Right atrium auricular region (tissue), 2 donors: ENCODE measurements at regions not wholly inside any gene's neighbourhood (a gene's known extent, or its start where the extent isn't known, plus 50 kb on each side); places are given as distances from the start of the nearest gene placed in this dataset.
"Not testable (repeated sequence)": the region's sequence is repeated elsewhere in the genome, so short reads cannot be mapped to it uniquely, and the experiment has no call there.

Experiments
- DNase-seq: peaks from one replicate; pipeline ENCODE4 v3.0.0-alpha.2; 2019; ENCODE audit warnings: low spot score
- H3K27ac ChIP-seq, 2 donors: fragments of 200-600 bp; sonication (generic); 1 replicate in 1 of 2; 2 replicates in 1 of 2; pipeline ENCODE4 v1.5.1; 2016 to 2019
- H3K27me3 ChIP-seq, 2 donors: fragments of 200-600 bp; sonication (generic); one replicate each; pipeline versions ENCODE4 v1.5.1 to v1.6.0; 2017 to 2019
- H3K36me3 ChIP-seq: fragments of 200-600 bp; sonication (generic); one replicate; pipeline ENCODE4 v1.5.1; 2016
- H3K4me1 ChIP-seq, 2 donors: fragments of 200-600 bp; sonication (generic); one replicate each; pipeline versions ENCODE4 v1.5.1 to v1.6.0; 2017 to 2019
- H3K4me3 ChIP-seq, 2 donors: fragments of 200-600 bp; sonication (generic); 1 replicate in 1 of 2; 2 replicates in 1 of 2; pipeline ENCODE4 v1.5.1; 2017 to 2019; ENCODE audit warnings: mild to moderate bottlenecking in 1 of 2, moderate library complexity in 1 of 2
- H3K9me3 ChIP-seq, 2 donors: fragments of 200-600 bp; sonication (generic); one replicate each; pipeline ENCODE4 v1.5.1; 2019
- CTCF ChIP-seq, 2 donors: fragments of 200-600 bp; sonication (generic); IDR thresholded peaks; one replicate each; pipeline ENCODE4 v1.5.1; 2019; ENCODE audit warnings: antibody characterized with exemption in 2 of 2

- no peaks in the 10 kb centered on the region for H3K36me3 ChIP-seq
- no peak for TF ChIP-seq CTCF (IDR thresholded peaks at IDR 0.05)
- no peak overlapping the region for H3K27ac ChIP-seq
- no peaks in the 10 kb centered on the region for H3K9me3 ChIP-seq
- no peaks in the 10 kb centered on the region for H3K27me3 ChIP-seq
- no peak for DNase-seq
- H3K4me1 ChIP-seq = no peaks in the 10 kb centered on the region
- no peak overlapping the region for H3K4me3 ChIP-seq
Observed at GRCh38 chr2:239593455-239593854, 192.6 kb upstream of the HDAC4 start.

GRCh38 chr2:239592629-239593290 lies 191.9 kb upstream of the HDAC4 start:
- not testable (repeated sequence) for H3K4me3 ChIP-seq, H3K9me3 ChIP-seq, DNase-seq, H3K27ac ChIP-seq, H3K36me3 ChIP-seq, H3K27me3 ChIP-seq, H3K4me1 ChIP-seq

GRCh38 chr2:239590995-239591915 lies 190.4 kb upstream of the HDAC4 start:
- Histone ChIP-seq H3K27ac (no peak overlapping the region), H3K36me3 (no peaks in the 10 kb centered on the region), H3K9me3 (no peaks in the 10 kb centered on the region)

GRCh38 chr2:239590276-239590675 lies 189.5 kb upstream of the HDAC4 start:
- no peaks in the 10 kb centered on the region for H3K4me1 ChIP-seq
- no peaks in the 10 kb centered on the region for H3K36me3 ChIP-seq
- DNase-seq = no peak
- H3K27ac ChIP-seq = no peak overlapping the region
- H3K27me3 ChIP-seq = no peaks in the 10 kb centered on the region
- no peak overlapping the region for H3K4me3 ChIP-seq
- no peaks in the 10 kb centered on the region for H3K9me3 ChIP-seq
- no peak for TF ChIP-seq CTCF (IDR thresholded peaks at IDR 0.05)

More at GRCh38 chr2:239590995-239591915, 190.4 kb upstream of the HDAC4 start:
- Histone ChIP-seq H3K4me3 (no peak overlapping the region), H3K4me1 (no peaks in the 10 kb centered on the region), H3K27me3 (no peaks in the 10 kb centered on the region)
- DNase-seq = no peak
- no peak for TF ChIP-seq CTCF (IDR thresholded peaks at IDR 0.05)

GRCh38 chr2:239589833-239590232 lies 189.0 kb upstream of the HDAC4 start:
- H3K4me3 ChIP-seq = no peak overlapping the region
- DNase-seq = no peak
- H3K4me1 ChIP-seq = no peaks in the 10 kb centered on the region
- TF ChIP-seq CTCF (IDR thresholded peaks at IDR 0.05) = no peak
- H3K9me3 ChIP-seq = no peaks in the 10 kb centered on the region
- H3K27ac ChIP-seq = no peak overlapping the region
- no peaks in the 10 kb centered on the region for H3K27me3 ChIP-seq
- no peaks in the 10 kb centered on the region for H3K36me3 ChIP-seq

- no peak for DNase-seq
- no peak overlapping the region for H3K27ac ChIP-seq
- H3K4me3 ChIP-seq = no peak overlapping the region
- H3K27me3 ChIP-seq = no peaks in the 10 kb centered on the region
- no peaks in the 10 kb centered on the region for H3K36me3 ChIP-seq
- H3K4me1 ChIP-seq = no peaks in the 10 kb centered on the region
- TF ChIP-seq CTCF (IDR thresholded peaks at IDR 0.05) = no peak
- no peaks in the 10 kb centered on the region for H3K9me3 ChIP-seq
Observed at GRCh38 chr2:239589270-239589825, 188.5 kb upstream of the HDAC4 start.
